Heart right ventricle (tissue), 16 donors: ENCODE measurements at regions not wholly inside any gene's neighbourhood (a gene's known extent, or its start where the extent isn't known, plus 50 kb on each side); places are given as distances from the start of the nearest gene placed in this dataset.

Experiments used
- ATAC-seq, 8 donors: fragments of 200-7000 bp; cut with Tn5 transposase; one replicate each; pipeline ENCODE4 v1.9.1; 2020; ENCODE audit warnings: mild to moderate bottlenecking in 8 of 8, moderate library complexity in 8 of 8, moderate number of reproducible peaks in 1 of 8
- DNase-seq, 2 donors: peaks; one replicate each; pipeline ENCODE4 v3.0.0-alpha.2; 2020
- H3K27ac ChIP-seq, 10 donors: fragments of 200-600 bp; sonication (generic) in 2 of 10; one replicate each; pipeline versions ENCODE4 v1.5.0 to v1.8.0; 2020 to 2022; ENCODE audit warnings: mild to moderate bottlenecking in 3 of 10
- H3K27me3 ChIP-seq, 7 donors: fragments of 200-600 bp; one replicate each; pipeline ENCODE4 v1.8.0; 2021 to 2022; ENCODE audit warnings: mild to moderate bottlenecking in 2 of 7
- H3K36me3 ChIP-seq, 9 donors: fragments of 200-600 bp; sonication (generic) in 1 of 9; one replicate each; pipeline versions ENCODE4 v1.5.0 to v1.8.0; 2020 to 2022; ENCODE audit warnings: mild to moderate bottlenecking in 2 of 9
- H3K4me1 ChIP-seq, 9 donors: fragments of 200-600 bp; sonication (generic) in 1 of 9; one replicate each; pipeline versions ENCODE4 v1.5.0 to v1.8.0; 2020 to 2022; ENCODE audit warnings: mild to moderate bottlenecking in 4 of 9
- H3K4me3 ChIP-seq, 10 donors: fragments of 200-600 bp; sonication (generic) in 2 of 10; one replicate each; pipeline versions ENCODE4 v1.5.0 to v1.8.0; 2020 to 2022; ENCODE audit warnings: mild to moderate bottlenecking in 7 of 10, moderate library complexity in 2 of 10
- H3K9me3 ChIP-seq, 11 donors: fragments of 200-600 bp in 10 of 11; sonication (generic) in 2 of 11; one replicate each; pipeline versions ENCODE4 v1.5.0 to v1.8.0; 2013 to 2022; ENCODE audit warnings: mild to moderate bottlenecking in 2 of 11, control low read depth in 1 of 11, moderate library complexity in 1 of 11
- WGBS, 2 donors: extraction: QIAGEN DNeasy Blood & Tissue Kit; methylation state at CpG; one replicate each; pipeline ENCODE4 v1.1.7; 2013; ENCODE audit warnings: inconsistent platforms in 1 of 2; 5-methylcytosine and 5-hydroxymethylcytosine counted together
- intact Hi-C, 10 donors: fragments of 100-400 bp; cut with DNase I; formaldehyde crosslinking; loops; one replicate each; pipeline versions ENCODE4 v1.11.1 to v1.14.2; 2022
- TF ChIP-seq, protein P1 (sequence below), 9 donors: fragments of 200-600 bp; sonication (generic) in 2 of 9; IDR thresholded peaks; one replicate each; pipeline versions ENCODE4 v1.5.0 to v1.8.0; 2021 to 2022; ENCODE audit warnings: antibody characterized with exemption in 9 of 9, mild to moderate bottlenecking in 5 of 9, moderate library complexity in 1 of 9
- donor health status: Arrhythmogenic right ventricular cardiomyopathy.
- donor health status: ischemic (EF 13 %, LVEDD 7.1; RV severe dilation, severe dysfunction).
- donor health status: healthy with polysubstance abuse.
- donor health status: DM: no; HTN: yes; CAD: no.
- donor health status: DM: no; HTN: no; CAD: no.
- donor health status: ischemic (EF 25% LVEDD 6.9; RV normal size, moderate dysfunction).
- donor health status: ischemic (EF 25% LVEDD 5.7; RV mildly dilated, moderate dysfunction).
- donor health status: healthy.
- donor health status: DM: yes; HTN: yes; CAD: no.
- donor health status: Ischemic cardiomyopathy.
- donor health status: ischemic (EF 35%, LVEDD 5.7; RV mildly dilated, moderate dysfunction).
- donor health status: nonischemic (EF 11% LVEDD 7.7; RV severe dilation, severe dysfunction).
- donor health status: DM: yes; HTN: yes; CAD: no.
- donor health status: PGD.
- donor health status: ischemic (EF 29% LVEDD 5.4; RV normal size, mild dysfunction).
- donor health status: nonischemic (EF 23%, LVEDD 6.1; RV moderate dilation, normal function).

- ATAC-seq (peak in 5 of 8 donors; percentile 2 to 54 (median 41)), DNase-seq (no peak)
- no peaks in the 10 kb centered on the region for H3K9me3 ChIP-seq
- no peaks in the 10 kb centered on the region for H3K36me3 ChIP-seq
- H3K4me1 ChIP-seq: peaks cover 3 to 34% (median 20%) of the 10 kb centered on the region in 9 donors
- H3K27me3 ChIP-seq: no peaks in the 10 kb centered on the region
- WGBS, 2 donors: 85 to 90% methylated on average over 4 of the region's 4 CpGs
- TF ChIP-seq, protein P1, sequence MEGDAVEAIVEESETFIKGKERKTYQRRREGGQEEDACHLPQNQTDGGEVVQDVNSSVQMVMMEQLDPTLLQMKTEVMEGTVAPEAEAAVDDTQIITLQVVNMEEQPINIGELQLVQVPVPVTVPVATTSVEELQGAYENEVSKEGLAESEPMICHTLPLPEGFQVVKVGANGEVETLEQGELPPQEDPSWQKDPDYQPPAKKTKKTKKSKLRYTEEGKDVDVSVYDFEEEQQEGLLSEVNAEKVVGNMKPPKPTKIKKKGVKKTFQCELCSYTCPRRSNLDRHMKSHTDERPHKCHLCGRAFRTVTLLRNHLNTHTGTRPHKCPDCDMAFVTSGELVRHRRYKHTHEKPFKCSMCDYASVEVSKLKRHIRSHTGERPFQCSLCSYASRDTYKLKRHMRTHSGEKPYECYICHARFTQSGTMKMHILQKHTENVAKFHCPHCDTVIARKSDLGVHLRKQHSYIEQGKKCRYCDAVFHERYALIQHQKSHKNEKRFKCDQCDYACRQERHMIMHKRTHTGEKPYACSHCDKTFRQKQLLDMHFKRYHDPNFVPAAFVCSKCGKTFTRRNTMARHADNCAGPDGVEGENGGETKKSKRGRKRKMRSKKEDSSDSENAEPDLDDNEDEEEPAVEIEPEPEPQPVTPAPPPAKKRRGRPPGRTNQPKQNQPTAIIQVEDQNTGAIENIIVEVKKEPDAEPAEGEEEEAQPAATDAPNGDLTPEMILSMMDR (IDR thresholded peaks at IDR 0.05): no peak
- H3K4me3 ChIP-seq: no peak overlapping the region
- intact Hi-C loops: loop anchor here in 2 of 10 donors (5.0 kb wide), 2 partner anchors 46 to 51 kb away; no protein-coding TSS in a partner anchor
- H3K27ac ChIP-seq: peak overlapping the region in 9 of 10 donors; percentile 31 to 78 (median 68)
Observed at GRCh38 chr5:173706700-173707099, 90.2 kb upstream of the BOD1 start.

DNA sequence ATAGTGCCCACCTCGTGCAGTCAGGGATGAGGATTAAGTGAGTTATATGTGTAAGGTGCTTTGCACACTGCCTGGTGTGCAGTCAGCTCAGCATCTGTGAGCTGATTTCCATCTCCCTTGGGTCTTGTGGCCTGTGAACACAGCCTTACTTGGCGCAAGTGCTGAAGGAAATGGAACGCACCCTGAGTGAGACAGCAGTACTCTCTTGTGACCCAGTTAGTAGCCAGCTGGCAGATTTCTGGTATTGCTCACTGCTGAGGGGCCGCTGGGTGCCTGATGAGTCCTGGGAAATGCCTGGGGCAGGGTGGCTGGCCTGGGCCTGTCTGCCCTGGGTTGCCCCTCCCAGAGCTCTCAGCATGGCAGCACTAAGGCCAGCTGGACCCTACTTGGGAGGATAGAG is 90.9 kb upstream of the BOD1 start:
- H3K4me1 ChIP-seq: peaks cover 3 to 34% (median 20%) of the 10 kb centered on the region in 9 donors
- intact Hi-C loops: loop anchor here in 2 of 10 donors (5.0 kb wide), 2 partner anchors 45 to 50 kb away; no protein-coding TSS in a partner anchor
- H3K36me3 ChIP-seq: no peaks in the 10 kb centered on the region
- ATAC-seq: peak; percentile 82 to 92 (median 88)
- TF ChIP-seq, protein P1 (IDR thresholded peaks at IDR 0.05): no peak
- no peaks in the 10 kb centered on the region for H3K9me3 ChIP-seq
- WGBS, 2 donors: 10 to 17% methylated on average over 4 of the region's 4 CpGs
- H3K27me3 ChIP-seq: no peaks in the 10 kb centered on the region
- H3K4me3 ChIP-seq: no peak overlapping the region
- peak overlapping the region in 9 of 10 donors; percentile 28 to 78 (median 68) for H3K27ac ChIP-seq
- peak; percentile 53 to 76 for DNase-seq

GRCh38 chr5:173709145-173709544 is 92.7 kb upstream of the BOD1 start:
- no peaks in the 10 kb centered on the region for H3K36me3 ChIP-seq
- no peak for DNase-seq
- ATAC-seq: no peak
- no peaks in the 10 kb centered on the region for H3K27me3 ChIP-seq
- H3K27ac ChIP-seq: no peak overlapping the region
- H3K9me3 ChIP-seq: no peaks in the 10 kb centered on the region
- H3K4me3 ChIP-seq: no peak overlapping the region
- intact Hi-C loops: loop anchor here in 2 of 10 donors (5.0 kb wide), 2 partner anchors 43 to 48 kb away; no protein-coding TSS in a partner anchor
- H3K4me1 ChIP-seq: peaks cover 3 to 34% (median 20%) of the 10 kb centered on the region in 9 donors
- TF ChIP-seq, protein P1 (IDR thresholded peaks at IDR 0.05): no peak
- WGBS, 2 donors: 95 to 98% methylated on average over 3 of the region's 3 CpGs

DNA sequence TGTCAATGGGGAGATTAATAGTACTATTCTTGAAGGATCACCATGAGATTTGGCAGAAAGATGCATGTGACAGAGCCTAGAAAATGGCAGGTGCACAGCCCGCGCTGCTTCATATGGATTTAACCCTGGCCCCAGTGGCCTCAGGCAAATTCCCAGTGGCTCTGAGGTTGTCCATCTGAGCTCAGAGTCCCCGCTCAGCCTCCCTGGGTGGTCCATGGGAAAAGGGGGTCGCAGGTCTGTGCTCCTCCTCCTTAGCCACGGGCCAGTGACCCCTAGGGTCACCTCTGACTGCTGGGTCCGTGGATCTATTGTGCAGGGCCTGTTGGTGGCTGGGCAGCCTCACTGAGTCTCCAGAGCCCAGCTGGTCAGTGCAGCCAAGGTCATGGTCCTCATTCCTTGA is 93.3 kb upstream of the BOD1 start:
- H3K27ac ChIP-seq: no peak overlapping the region
- intact Hi-C loops: loop anchor here in 2 of 10 donors (5.0 kb wide), 2 partner anchors 43 to 48 kb away; no protein-coding TSS in a partner anchor
- H3K9me3 ChIP-seq: no peaks in the 10 kb centered on the region
- H3K36me3 ChIP-seq: no peaks in the 10 kb centered on the region
- no peaks in the 10 kb centered on the region for H3K27me3 ChIP-seq
- TF ChIP-seq, protein P1 (IDR thresholded peaks at IDR 0.05): no peak
- no peak for DNase-seq
- H3K4me1 ChIP-seq: peaks cover 3 to 33% (median 21%) of the 10 kb centered on the region in 9 donors
- no peak overlapping the region for H3K4me3 ChIP-seq
- WGBS, 2 donors: 74 to 78% methylated on average over 6 of the region's 6 CpGs
- no peak for ATAC-seq
